ENCODE measurements at regions not wholly inside any gene's neighbourhood (a gene's known extent, or its start where the extent isn't known, plus 50 kb on each side); places are given as distances from the start of the nearest gene placed in this dataset.

GRCh38 chr1:238998577-238998976 is 387.8 kb upstream of the CHRM3 start:
- no peak for TF ChIP-seq ARNT (IDR thresholded peaks at IDR 0.05)
- TF ChIP-seq ZNF780A (CRISPR knock-in tag; IDR thresholded peaks at IDR 0.05) = no peak
- TF ChIP-seq SIN3A (IDR thresholded peaks at IDR 0.05; ENCODE audit: borderline replicate concordance, low read depth, low read length) = no peak
- TF ChIP-seq ZNF670 (CRISPR knock-in tag; IDR thresholded peaks at IDR 0.05; ENCODE audit: borderline replicate concordance) = no peak
- TF ChIP-seq GATA4 (IDR thresholded peaks at IDR 0.05; ENCODE audit: borderline replicate concordance, low read depth) = no peak
- TF ChIP-seq, protein P1, sequence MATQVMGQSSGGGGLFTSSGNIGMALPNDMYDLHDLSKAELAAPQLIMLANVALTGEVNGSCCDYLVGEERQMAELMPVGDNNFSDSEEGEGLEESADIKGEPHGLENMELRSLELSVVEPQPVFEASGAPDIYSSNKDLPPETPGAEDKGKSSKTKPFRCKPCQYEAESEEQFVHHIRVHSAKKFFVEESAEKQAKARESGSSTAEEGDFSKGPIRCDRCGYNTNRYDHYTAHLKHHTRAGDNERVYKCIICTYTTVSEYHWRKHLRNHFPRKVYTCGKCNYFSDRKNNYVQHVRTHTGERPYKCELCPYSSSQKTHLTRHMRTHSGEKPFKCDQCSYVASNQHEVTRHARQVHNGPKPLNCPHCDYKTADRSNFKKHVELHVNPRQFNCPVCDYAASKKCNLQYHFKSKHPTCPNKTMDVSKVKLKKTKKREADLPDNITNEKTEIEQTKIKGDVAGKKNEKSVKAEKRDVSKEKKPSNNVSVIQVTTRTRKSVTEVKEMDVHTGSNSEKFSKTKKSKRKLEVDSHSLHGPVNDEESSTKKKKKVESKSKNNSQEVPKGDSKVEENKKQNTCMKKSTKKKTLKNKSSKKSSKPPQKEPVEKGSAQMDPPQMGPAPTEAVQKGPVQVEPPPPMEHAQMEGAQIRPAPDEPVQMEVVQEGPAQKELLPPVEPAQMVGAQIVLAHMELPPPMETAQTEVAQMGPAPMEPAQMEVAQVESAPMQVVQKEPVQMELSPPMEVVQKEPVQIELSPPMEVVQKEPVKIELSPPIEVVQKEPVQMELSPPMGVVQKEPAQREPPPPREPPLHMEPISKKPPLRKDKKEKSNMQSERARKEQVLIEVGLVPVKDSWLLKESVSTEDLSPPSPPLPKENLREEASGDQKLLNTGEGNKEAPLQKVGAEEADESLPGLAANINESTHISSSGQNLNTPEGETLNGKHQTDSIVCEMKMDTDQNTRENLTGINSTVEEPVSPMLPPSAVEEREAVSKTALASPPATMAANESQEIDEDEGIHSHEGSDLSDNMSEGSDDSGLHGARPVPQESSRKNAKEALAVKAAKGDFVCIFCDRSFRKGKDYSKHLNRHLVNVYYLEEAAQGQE (IDR thresholded peaks at IDR 0.05; ENCODE audit: borderline replicate concordance in 1 of 2, low read depth in 1 of 2, low read length in 2 of 2) = no peak
- no peak for TF ChIP-seq NFE2L2 (IDR thresholded peaks at IDR 0.05; ENCODE audit: low read length)
- TF ChIP-seq ZHX1 (CRISPR knock-in tag; IDR thresholded peaks at IDR 0.05; ENCODE audit: low read depth) = no peak
- no peak for TF ChIP-seq CTCF (CRISPR knock-in tag; IDR thresholded peaks at IDR 0.05)
- TF ChIP-seq FOXM1 (CRISPR knock-in tag; IDR thresholded peaks at IDR 0.05) = no peak
- no peak for TF ChIP-seq KLF16 (CRISPR knock-in tag; IDR thresholded peaks at IDR 0.05)
- no peak for TF ChIP-seq ZNF747 (CRISPR knock-in tag; IDR thresholded peaks at IDR 0.05; ENCODE audit: borderline replicate concordance)
- TF ChIP-seq ELF1 (CRISPR knock-in tag; IDR thresholded peaks at IDR 0.05) = no peak
